Upper lobe of left lung (tissue), 6 donors: ENCODE measurements at regions not wholly inside any gene's neighbourhood (a gene's known extent, or its start where the extent isn't known, plus 50 kb on each side); places are given as distances from the start of the nearest gene placed in this dataset.
A peak's percentile ranks its signal among the peaks of the same experiment; 100 is the strongest.

Source experiments
- ATAC-seq, 2 donors: fragments of 200-7000 bp; cut with Tn5 transposase; one replicate each; pipeline ENCODE4 v1.9.1; 2022; ENCODE audit warnings: mild to moderate bottlenecking in 2 of 2, moderate library complexity in 2 of 2; ENCODE audit not compliant: low FRiP score in 2 of 2
- DNase-seq, 2 donors: peaks; one replicate each; pipeline ENCODE4 v3.0.0-alpha.2; 2019 to 2020
- H3K27ac ChIP-seq, 4 donors: fragments of 200-600 bp; sonication (generic); one replicate each; pipeline ENCODE4 v1.5.1; 2016 to 2019
- H3K27me3 ChIP-seq, 4 donors: fragments of 200-600 bp; sonication (generic); one replicate each; pipeline ENCODE4 v1.5.1; 2017 to 2019
- H3K36me3 ChIP-seq, 4 donors: fragments of 200-600 bp; sonication (generic); one replicate each; pipeline ENCODE4 v1.5.1; 2016 to 2019
- H3K4me1 ChIP-seq, 4 donors: fragments of 200-600 bp; sonication (generic); one replicate each; pipeline ENCODE4 v1.5.1; 2018 to 2019
- H3K4me3 ChIP-seq, 4 donors: fragments of 200-600 bp; sonication (generic); one replicate each; pipeline ENCODE4 v1.5.1; 2017 to 2019; ENCODE audit warnings: mild to moderate bottlenecking in 2 of 4, moderate library complexity in 1 of 4
- H3K9me3 ChIP-seq, 4 donors: fragments of 200-600 bp; sonication (generic); one replicate each; pipeline ENCODE4 v1.5.1; 2018 to 2019
- EP300 ChIP-seq, 4 donors: sonication (generic); formaldehyde crosslinking; IDR thresholded peaks; one replicate each; pipeline ENCODE4 v1.5.1; 2017; ENCODE audit warnings: antibody characterized with exemption in 4 of 4, control low read depth in 2 of 4
- POLR2A ChIP-seq, 4 donors: fragments of 450-650 bp; IDR thresholded peaks; one replicate each; pipeline ENCODE4 v1.5.1; 2016 to 2017; ENCODE audit warnings: antibody characterized with exemption in 4 of 4, mild to moderate bottlenecking in 2 of 4
- POLR2AphosphoS5 ChIP-seq, 2 donors: sonication (generic); formaldehyde crosslinking; IDR thresholded peaks; one replicate each; pipeline ENCODE4 v1.5.1; 2017; ENCODE audit warnings: antibody characterized with exemption in 2 of 2
- WGBS, 2 donors: methylation state at CpG; one replicate each; pipeline ENCODE4 v1.1.5; 2017 to 2018; 5-methylcytosine and 5-hydroxymethylcytosine counted together
- TF ChIP-seq, protein P1 (sequence below), 6 experiments: fragments of 450-650 bp in 4 of 6; fragments of 200-600 bp in 2 of 6; sonication (generic) in 2 of 6; IDR thresholded peaks; one replicate each; pipeline ENCODE4 v1.5.1; 2016 to 2019; ENCODE audit warnings: antibody characterized with exemption in 6 of 6
- donor health status: DM: no; HTN: no; CAD: no; lungs with moderate emphysema.
- donor health status: DM: no; HTN: yes; CAD: no; lungs with severe emphysema.

DNA sequence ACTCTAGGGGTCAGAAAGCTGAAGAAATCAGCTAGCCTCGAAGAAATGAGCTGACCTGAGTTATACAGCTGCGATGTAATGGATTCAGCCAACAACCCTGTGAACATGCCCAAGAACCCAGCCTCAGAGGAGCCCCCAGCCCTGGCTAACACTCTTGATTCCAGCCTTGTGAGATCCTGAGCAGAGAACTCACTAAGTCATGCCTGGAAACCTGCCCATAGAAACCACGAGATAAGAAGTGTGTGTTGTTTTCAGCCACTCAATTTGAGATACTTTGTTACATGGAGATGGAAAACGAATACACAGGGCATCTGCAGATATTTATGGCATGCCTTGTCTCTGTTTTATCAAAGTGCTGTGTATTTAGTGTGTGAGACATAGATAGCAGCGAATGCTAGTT lies 265.2 kb downstream of the QKI start:
- no peaks in the 10 kb centered on the region for H3K9me3 ChIP-seq
- no peak overlapping the region for H3K27ac ChIP-seq
- DNase-seq (no peak), ATAC-seq (peak in 1 of 2 donors; percentile 39)
- H3K36me3 ChIP-seq, result no peaks in the 10 kb centered on the region
- H3K4me1 ChIP-seq, result no peaks in the 10 kb centered on the region
- no peaks in the 10 kb centered on the region for H3K27me3 ChIP-seq
- WGBS, 2 donors, result 36 to 54% methylated on average over 5 of the region's 5 CpGs
- TF ChIP-seq EP300 (IDR thresholded peaks at IDR 0.05) (no peak), POLR2A (IDR thresholded peaks at IDR 0.05) (no peak), POLR2AphosphoS5 (IDR thresholded peaks at IDR 0.05) (no peak)
- TF ChIP-seq, protein P1, sequence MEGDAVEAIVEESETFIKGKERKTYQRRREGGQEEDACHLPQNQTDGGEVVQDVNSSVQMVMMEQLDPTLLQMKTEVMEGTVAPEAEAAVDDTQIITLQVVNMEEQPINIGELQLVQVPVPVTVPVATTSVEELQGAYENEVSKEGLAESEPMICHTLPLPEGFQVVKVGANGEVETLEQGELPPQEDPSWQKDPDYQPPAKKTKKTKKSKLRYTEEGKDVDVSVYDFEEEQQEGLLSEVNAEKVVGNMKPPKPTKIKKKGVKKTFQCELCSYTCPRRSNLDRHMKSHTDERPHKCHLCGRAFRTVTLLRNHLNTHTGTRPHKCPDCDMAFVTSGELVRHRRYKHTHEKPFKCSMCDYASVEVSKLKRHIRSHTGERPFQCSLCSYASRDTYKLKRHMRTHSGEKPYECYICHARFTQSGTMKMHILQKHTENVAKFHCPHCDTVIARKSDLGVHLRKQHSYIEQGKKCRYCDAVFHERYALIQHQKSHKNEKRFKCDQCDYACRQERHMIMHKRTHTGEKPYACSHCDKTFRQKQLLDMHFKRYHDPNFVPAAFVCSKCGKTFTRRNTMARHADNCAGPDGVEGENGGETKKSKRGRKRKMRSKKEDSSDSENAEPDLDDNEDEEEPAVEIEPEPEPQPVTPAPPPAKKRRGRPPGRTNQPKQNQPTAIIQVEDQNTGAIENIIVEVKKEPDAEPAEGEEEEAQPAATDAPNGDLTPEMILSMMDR (IDR thresholded peaks at IDR 0.05), result no peak
- no peak overlapping the region for H3K4me3 ChIP-seq

DNA sequence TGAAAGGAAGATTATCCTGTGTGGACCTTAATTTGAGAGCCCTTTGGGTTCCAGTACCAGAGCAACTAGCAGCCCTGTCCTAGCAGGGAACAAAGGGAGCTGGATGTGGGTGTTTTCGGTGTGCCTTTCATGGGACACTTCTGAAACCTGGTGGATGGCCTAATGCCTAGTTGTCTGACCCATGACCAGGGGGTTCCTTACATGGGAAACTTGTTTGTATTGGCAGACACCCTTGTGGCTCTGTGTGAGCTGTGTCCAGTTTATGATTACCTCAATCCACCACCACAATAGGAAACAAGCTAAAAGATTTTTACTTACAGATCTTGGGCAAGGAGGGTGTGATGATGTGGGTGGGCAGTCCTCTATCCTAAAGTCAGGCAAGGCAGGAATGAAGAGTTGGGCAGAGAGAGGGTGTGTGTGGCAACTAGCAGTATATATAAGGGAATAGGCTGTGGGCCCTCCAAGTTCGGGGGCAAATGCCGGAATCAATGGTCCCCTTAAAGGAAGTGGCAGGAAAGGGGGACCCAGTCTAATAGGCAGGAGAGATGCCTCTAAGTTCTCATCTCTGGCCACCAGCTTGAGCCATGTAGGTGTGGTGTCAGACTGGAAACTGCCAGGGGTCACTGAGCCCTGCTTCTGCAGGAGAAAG lies 264.6 kb downstream of the QKI start:
- DNase-seq, result no peak
- H3K27ac ChIP-seq, result no peak overlapping the region
- WGBS, 2 donors, result 93 to 96% methylated on average over 3 of the region's 3 CpGs
- TF ChIP-seq EP300 (IDR thresholded peaks at IDR 0.05) (no peak), POLR2A (IDR thresholded peaks at IDR 0.05) (no peak), POLR2AphosphoS5 (IDR thresholded peaks at IDR 0.05) (no peak)
- TF ChIP-seq, protein P1 (IDR thresholded peaks at IDR 0.05), result no peak
- no peaks in the 10 kb centered on the region for H3K36me3 ChIP-seq
- no peak for ATAC-seq
- H3K9me3 ChIP-seq, result no peaks in the 10 kb centered on the region
- no peaks in the 10 kb centered on the region for H3K4me1 ChIP-seq
- no peaks in the 10 kb centered on the region for H3K27me3 ChIP-seq
- H3K4me3 ChIP-seq, result no peak overlapping the region

- H3K9me3 ChIP-seq, result no peaks in the 10 kb centered on the region
- no peak for TF ChIP-seq EP300 (IDR thresholded peaks at IDR 0.05)
- TF ChIP-seq, protein P1 (IDR thresholded peaks at IDR 0.05), result no peak
- no peak for TF ChIP-seq POLR2AphosphoS5 (IDR thresholded peaks at IDR 0.05)
- no peak for TF ChIP-seq POLR2A (IDR thresholded peaks at IDR 0.05)
- no peak for DNase-seq
- H3K27ac ChIP-seq, result no peak overlapping the region
- ATAC-seq, result no peak
- H3K4me3 ChIP-seq, result no peak overlapping the region
- no peaks in the 10 kb centered on the region for H3K27me3 ChIP-seq
- H3K36me3 ChIP-seq, result no peaks in the 10 kb centered on the region
- no peaks in the 10 kb centered on the region for H3K4me1 ChIP-seq
Measured at GRCh38 chr6:163675611-163676010, 261.1 kb downstream of the QKI start.

GRCh38 chr6:163672710-163673109 lies 258.2 kb downstream of the QKI start:
- no peak for ATAC-seq
- TF ChIP-seq EP300 (IDR thresholded peaks at IDR 0.05) (no peak), POLR2AphosphoS5 (IDR thresholded peaks at IDR 0.05) (no peak), POLR2A (IDR thresholded peaks at IDR 0.05) (no peak)
- TF ChIP-seq, protein P1 (IDR thresholded peaks at IDR 0.05), result no peak

DNA sequence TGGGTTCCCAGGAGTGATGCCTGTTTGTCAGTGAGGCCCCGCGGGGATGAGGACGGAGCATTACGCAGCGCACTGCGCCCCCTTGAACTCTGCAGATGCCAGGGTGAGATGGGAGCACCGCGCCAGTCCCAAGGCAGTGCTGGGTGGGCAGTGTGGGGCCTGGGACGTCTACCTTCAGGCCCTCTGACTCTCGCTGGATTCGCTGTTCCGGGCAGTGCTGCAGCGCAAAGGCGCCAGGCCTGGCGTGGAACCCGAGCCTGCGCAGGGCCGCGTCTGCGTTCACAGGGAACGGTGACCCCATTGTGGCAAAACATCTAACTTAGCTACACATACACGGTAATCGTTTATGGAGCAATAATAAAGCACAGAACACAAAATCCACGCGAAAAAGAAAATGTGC lies 257.3 kb downstream of the QKI start:
- WGBS, 2 donors, result 95 to 98% methylated on average over 17 to 25 of the region's 25 CpGs

More at GRCh38 chr6:163672710-163673109, 258.2 kb downstream of the QKI start:
- no peaks in the 10 kb centered on the region for H3K36me3 ChIP-seq
- H3K4me1 ChIP-seq, result peaks cover 0 to 6% (median under 1%) of the 10 kb centered on the region in 4 donors
- H3K9me3 ChIP-seq, result no peaks in the 10 kb centered on the region
- H3K27me3 ChIP-seq, result no peaks in the 10 kb centered on the region
- WGBS, 2 donors, result 75 to 79% methylated on average over 3 of the region's 3 CpGs
- H3K4me3 ChIP-seq, result no peak overlapping the region
- H3K27ac ChIP-seq, result no peak overlapping the region
- no peak for DNase-seq

More for the DNA sequence above, 257.3 kb downstream of the QKI start:
- H3K4me1 ChIP-seq, result peaks cover 0 to 16% (median 7%) of the 10 kb centered on the region in 4 donors
- TF ChIP-seq, protein P1 (IDR thresholded peaks at IDR 0.05), result no peak
- TF ChIP-seq POLR2A (IDR thresholded peaks at IDR 0.05) (no peak), POLR2AphosphoS5 (IDR thresholded peaks at IDR 0.05) (no peak), EP300 (IDR thresholded peaks at IDR 0.05) (no peak)
- H3K27me3 ChIP-seq, result no peaks in the 10 kb centered on the region
- no peaks in the 10 kb centered on the region for H3K36me3 ChIP-seq
- DNase-seq (peak in 1 of 2 donors; percentile 54), ATAC-seq (no peak)
- H3K9me3 ChIP-seq, result no peaks in the 10 kb centered on the region
- H3K27ac ChIP-seq, result no peak overlapping the region
- no peak overlapping the region for H3K4me3 ChIP-seq
